GM12873 (cell line): ENCODE measurements at regions not wholly inside any gene's neighbourhood (a gene's known extent, or its start where the extent isn't known, plus 50 kb on each side); places are given as distances from the start of the nearest gene placed in this dataset.

Experiments
- TF ChIP-seq, protein P1 (sequence below): IDR thresholded peaks from 2 replicates; pipeline ENCODE4 v1.5.1; 2012; ENCODE audit warnings: low read depth, mild to moderate bottlenecking, moderate library complexity, low read length, control low read depth; ENCODE audit not compliant: insufficient read depth; ENCODE audit errors: missing control alignments

- TF ChIP-seq, protein P1, sequence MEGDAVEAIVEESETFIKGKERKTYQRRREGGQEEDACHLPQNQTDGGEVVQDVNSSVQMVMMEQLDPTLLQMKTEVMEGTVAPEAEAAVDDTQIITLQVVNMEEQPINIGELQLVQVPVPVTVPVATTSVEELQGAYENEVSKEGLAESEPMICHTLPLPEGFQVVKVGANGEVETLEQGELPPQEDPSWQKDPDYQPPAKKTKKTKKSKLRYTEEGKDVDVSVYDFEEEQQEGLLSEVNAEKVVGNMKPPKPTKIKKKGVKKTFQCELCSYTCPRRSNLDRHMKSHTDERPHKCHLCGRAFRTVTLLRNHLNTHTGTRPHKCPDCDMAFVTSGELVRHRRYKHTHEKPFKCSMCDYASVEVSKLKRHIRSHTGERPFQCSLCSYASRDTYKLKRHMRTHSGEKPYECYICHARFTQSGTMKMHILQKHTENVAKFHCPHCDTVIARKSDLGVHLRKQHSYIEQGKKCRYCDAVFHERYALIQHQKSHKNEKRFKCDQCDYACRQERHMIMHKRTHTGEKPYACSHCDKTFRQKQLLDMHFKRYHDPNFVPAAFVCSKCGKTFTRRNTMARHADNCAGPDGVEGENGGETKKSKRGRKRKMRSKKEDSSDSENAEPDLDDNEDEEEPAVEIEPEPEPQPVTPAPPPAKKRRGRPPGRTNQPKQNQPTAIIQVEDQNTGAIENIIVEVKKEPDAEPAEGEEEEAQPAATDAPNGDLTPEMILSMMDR, result no peak
Measured at GRCh38 chr10:128360783-128361182, 234.6 kb upstream of the MKI67 start.

DNA sequence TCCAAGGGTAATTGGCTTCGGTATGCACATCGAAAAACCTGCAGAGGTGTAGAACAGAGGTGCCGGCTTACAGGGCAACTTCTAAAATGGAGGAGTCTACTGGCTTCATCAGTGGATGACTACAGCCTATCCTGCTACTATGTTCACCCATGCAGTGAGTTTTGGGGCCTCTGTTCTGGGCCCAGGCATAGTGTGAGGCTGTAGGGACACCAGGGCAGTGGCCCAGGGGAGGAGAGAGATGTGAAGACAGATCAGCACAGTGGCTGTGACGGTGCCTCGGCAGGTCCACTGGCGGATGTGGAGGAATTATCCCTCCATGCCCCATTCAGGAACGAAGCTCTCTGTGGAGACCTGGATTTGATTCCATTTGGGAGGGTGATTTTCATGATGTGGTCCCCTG lies 235.3 kb upstream of the MKI67 start:
- TF ChIP-seq, protein P1, result no peak

DNA sequence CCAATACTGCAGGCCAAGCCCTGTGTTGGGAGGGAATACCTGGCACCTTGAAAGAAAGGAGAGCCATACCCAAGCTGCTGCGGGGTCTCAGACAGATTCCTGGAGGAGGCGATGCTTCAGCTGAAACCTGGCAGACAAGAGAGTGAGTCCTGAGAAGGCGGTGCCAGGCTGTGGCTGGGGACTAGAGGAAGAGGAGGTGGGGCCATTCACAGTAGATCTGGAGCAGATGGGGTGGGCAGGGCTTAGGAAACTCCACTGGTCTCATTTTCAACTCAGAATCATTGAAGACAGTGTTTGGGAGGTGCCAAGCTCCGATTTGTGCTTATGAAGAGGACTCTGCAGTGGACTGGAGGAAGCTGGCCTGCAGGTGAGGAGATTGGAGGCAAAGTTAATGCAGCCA lies 236.3 kb upstream of the MKI67 start:
- TF ChIP-seq, protein P1, result no peak

DNA sequence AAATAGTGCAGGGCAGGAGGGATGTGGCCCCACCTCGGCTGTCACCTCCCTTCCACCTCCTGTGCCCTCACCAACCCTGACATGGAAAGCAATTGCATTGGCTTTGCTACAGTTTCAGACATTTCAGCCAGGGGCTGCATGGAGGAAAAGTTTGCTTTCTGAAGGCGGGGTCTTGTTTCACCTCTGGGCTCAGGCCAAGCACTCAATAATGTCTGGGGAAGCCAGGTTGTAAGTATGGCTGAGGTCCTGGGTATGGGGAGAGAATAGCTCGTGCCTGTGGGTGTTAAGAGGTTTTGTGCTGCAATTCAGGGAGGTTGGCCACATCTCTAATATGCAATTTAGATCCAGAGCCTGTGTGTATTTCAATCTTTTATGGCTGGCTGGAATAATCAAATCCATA lies 238.4 kb upstream of the MKI67 start:
- TF ChIP-seq, protein P1, result no peak

DNA sequence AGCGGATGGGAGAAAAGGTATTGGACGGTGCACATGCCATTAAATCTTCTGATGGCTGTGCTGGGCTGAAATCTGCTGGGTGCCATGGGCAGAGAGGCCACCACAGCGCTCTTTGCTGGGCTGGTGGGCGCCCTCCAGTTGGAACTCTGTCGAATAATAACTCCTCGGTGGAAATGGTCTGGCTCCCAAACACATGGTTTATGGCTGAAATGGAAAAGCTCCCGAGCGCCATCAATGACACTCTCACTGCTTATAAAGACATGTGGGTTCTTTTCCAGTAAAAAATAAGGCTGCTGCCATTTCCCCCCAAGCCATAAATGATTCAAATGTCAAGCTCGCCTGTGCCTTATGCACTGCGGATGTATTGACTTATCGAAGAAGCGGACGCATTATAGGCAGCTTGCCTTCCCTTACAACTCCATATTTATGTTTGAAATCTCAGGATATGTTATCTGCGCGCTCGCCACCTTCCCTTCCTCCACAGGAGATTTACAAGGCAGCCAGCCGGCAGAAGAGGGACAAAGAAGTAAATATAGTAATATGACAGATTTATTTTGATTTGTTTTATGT lies 239.0 kb upstream of the MKI67 start:
- TF ChIP-seq, protein P1, result no peak

DNA sequence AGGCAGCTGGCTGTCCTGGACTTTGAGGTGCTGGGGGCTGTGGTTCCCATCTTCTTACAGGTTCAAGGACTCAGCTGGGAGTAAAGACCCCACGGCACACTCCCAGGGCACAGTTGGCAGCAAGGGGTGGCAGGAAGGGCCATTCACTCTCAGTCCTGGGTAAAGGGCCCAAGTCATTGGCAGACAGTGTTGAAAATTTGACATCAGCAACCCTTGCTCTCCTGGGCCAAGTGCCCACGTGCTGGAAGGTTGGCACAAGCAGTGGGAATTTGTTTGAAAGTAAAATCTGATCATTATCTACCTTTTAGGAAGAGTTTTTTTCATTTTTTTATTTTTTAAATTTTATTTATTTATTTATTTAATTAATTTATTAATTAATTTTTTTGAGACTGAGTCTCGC lies 241.6 kb upstream of the MKI67 start:
- TF ChIP-seq, protein P1, result no peak

DNA sequence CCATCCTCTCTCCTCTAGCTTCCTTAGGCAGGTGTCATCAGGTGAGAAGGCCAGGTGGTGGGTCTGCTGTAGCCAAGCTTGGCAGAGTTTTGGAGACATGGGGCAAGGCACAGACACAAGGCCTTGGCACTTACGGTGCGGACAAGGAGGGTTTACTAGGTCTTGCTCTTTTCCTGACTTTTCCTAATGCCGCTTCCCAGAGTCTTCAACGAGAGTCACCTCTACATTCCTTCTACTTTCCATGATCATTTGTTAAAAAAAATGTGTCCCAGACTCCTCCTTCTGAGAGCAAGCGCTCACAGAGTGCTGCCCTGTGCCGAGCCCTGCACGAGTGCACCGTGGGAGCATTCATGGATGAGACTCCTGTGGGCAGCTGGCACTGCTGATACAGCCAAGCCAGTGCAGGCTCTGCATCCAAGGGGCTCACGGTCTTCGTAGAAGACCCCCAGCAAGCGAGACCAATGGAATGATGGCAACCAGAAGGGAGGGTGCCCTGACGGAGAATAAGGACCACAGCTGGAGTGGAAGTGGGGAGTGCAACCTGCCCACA lies 243.0 kb upstream of the MKI67 start:
- TF ChIP-seq, protein P1, result no peak
